Thyroid gland (tissue), 4 donors: ENCODE measurements at regions not wholly inside any gene's neighbourhood (a gene's known extent, or its start where the extent isn't known, plus 50 kb on each side); places are given as distances from the start of the nearest gene placed in this dataset.

ENCODE experiments used
- POLR2A ChIP-seq, 2 donors: fragments of 450-650 bp; IDR thresholded peaks; one replicate each; pipeline ENCODE4 v1.6.1; 2017; ENCODE audit warnings: antibody characterized with exemption in 2 of 2, mild to moderate bottlenecking in 2 of 2, moderate library complexity in 1 of 2
- TF ChIP-seq, protein P1 (sequence below), 6 experiments: fragments of 200-600 bp in 3 of 6; fragments of 450-650 bp in 3 of 6; sonication (generic) in 3 of 6; IDR thresholded peaks; one replicate each; pipeline ENCODE4 v1.5.1; 2016 to 2019; ENCODE audit warnings: antibody characterized with exemption in 6 of 6, mild to moderate bottlenecking in 2 of 6, inconsistent platforms in 1 of 6, moderate library complexity in 1 of 6

GRCh38 chr10:61108915-61109314 lies 164.9 kb upstream of the RHOBTB1 start:
- no peak for TF ChIP-seq POLR2A (IDR thresholded peaks at IDR 0.05)
- TF ChIP-seq, protein P1, sequence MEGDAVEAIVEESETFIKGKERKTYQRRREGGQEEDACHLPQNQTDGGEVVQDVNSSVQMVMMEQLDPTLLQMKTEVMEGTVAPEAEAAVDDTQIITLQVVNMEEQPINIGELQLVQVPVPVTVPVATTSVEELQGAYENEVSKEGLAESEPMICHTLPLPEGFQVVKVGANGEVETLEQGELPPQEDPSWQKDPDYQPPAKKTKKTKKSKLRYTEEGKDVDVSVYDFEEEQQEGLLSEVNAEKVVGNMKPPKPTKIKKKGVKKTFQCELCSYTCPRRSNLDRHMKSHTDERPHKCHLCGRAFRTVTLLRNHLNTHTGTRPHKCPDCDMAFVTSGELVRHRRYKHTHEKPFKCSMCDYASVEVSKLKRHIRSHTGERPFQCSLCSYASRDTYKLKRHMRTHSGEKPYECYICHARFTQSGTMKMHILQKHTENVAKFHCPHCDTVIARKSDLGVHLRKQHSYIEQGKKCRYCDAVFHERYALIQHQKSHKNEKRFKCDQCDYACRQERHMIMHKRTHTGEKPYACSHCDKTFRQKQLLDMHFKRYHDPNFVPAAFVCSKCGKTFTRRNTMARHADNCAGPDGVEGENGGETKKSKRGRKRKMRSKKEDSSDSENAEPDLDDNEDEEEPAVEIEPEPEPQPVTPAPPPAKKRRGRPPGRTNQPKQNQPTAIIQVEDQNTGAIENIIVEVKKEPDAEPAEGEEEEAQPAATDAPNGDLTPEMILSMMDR (IDR thresholded peaks at IDR 0.05) = no peak
